ENCODE measurements at regions not wholly inside any gene's neighbourhood (a gene's known extent, or its start where the extent isn't known, plus 50 kb on each side); places are given as distances from the start of the nearest gene placed in this dataset.

- no peaks in the 10 kb centered on the region for H3K36me3 Mint-ChIP-seq (ENCODE audit: low read depth)
- no peaks in the 10 kb centered on the region for H3K9me3 Mint-ChIP-seq
- H3K4me1 Mint-ChIP-seq = no peaks in the 10 kb centered on the region
- H3K4me3 Mint-ChIP-seq = no peak overlapping the region
- DNase-seq (ENCODE audit: low read depth, low spot score) = no peak
- H3K27ac Mint-ChIP-seq (ENCODE audit: unreplicated experiment) = no peak overlapping the region
- no peaks in the 10 kb centered on the region for H3K27me3 Mint-ChIP-seq (ENCODE audit: low read depth)
- no peak for TF ChIP-seq CTCF (conservative IDR thresholded peaks at IDR 0.05)
These were observed 186.2 kb downstream of the DRD1 start for GRCh38 chr5:175257847-175258194.

GRCh38 chr5:175257128-175257846, 186.7 kb downstream of the DRD1 start:
- H3K27me3 Mint-ChIP-seq (ENCODE audit: low read depth) = no peaks in the 10 kb centered on the region
- no peak overlapping the region for H3K27ac Mint-ChIP-seq (ENCODE audit: unreplicated experiment)
- no peaks in the 10 kb centered on the region for H3K36me3 Mint-ChIP-seq (ENCODE audit: low read depth)
- no peaks in the 10 kb centered on the region for H3K9me3 Mint-ChIP-seq
- no peak for TF ChIP-seq CTCF (conservative IDR thresholded peaks at IDR 0.05)
- no peak overlapping the region for H3K4me3 Mint-ChIP-seq
- H3K4me1 Mint-ChIP-seq = no peaks in the 10 kb centered on the region
- no peak for DNase-seq (ENCODE audit: low read depth, low spot score)

GRCh38 chr5:175254155-175254554, 189.8 kb downstream of the DRD1 start:
- no peak for DNase-seq (ENCODE audit: low read depth, low spot score)
- Mint-ChIP-seq H3K9me3 (no peaks in the 10 kb centered on the region), H3K27me3 (ENCODE audit: low read depth) (peaks cover 4% of the 10 kb centered on the region), H3K4me3 (no peak overlapping the region), H3K36me3 (ENCODE audit: low read depth) (no peaks in the 10 kb centered on the region), H3K4me1 (no peaks in the 10 kb centered on the region), H3K27ac (ENCODE audit: unreplicated experiment) (no peak overlapping the region)
- TF ChIP-seq CTCF (conservative IDR thresholded peaks at IDR 0.05) = no peak

DNA sequence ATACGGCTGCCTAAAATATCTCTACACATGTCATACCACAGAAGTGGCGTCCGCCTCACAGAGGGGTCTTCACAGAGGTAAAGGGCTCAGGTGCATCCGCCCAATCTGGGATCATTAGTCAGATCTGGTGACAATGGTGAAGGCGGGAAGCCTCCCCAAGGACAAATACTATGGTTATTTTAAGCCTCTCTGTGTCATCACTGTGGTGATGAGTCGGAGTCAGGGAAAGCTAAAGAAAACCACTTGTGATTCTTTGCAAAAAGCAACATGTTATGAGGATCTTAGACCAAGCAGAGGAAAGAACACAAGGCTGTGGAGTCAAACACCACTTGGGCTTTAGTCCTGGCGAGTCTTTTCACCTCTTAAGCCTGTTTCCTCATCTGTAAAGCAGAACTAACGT, 190.4 kb downstream of the DRD1 start:
- no peak overlapping the region for H3K27ac Mint-ChIP-seq (ENCODE audit: unreplicated experiment)
- no peaks in the 10 kb centered on the region for H3K9me3 Mint-ChIP-seq
- no peaks in the 10 kb centered on the region for H3K4me1 Mint-ChIP-seq
- no peak for TF ChIP-seq CTCF (conservative IDR thresholded peaks at IDR 0.05)
- H3K27me3 Mint-ChIP-seq (ENCODE audit: low read depth) = peaks cover 9% of the 10 kb centered on the region
- H3K36me3 Mint-ChIP-seq (ENCODE audit: low read depth) = no peaks in the 10 kb centered on the region
- H3K4me3 Mint-ChIP-seq = no peak overlapping the region
- DNase-seq (ENCODE audit: low read depth, low spot score) = no peak

GRCh38 chr5:175252234-175252805, 191.7 kb downstream of the DRD1 start:
- H3K4me1 Mint-ChIP-seq = no peaks in the 10 kb centered on the region
- H3K27me3 Mint-ChIP-seq (ENCODE audit: low read depth) = peaks cover 22% of the 10 kb centered on the region
- no peak for TF ChIP-seq CTCF (conservative IDR thresholded peaks at IDR 0.05)

More at GRCh38 chr5:175252234-175252805, 191.7 kb downstream of the DRD1 start:
- H3K36me3 Mint-ChIP-seq (ENCODE audit: low read depth) = no peaks in the 10 kb centered on the region
- DNase-seq (ENCODE audit: low read depth, low spot score) = no peak
- H3K27ac Mint-ChIP-seq (ENCODE audit: unreplicated experiment) = no peak overlapping the region
- H3K4me3 Mint-ChIP-seq = no peak overlapping the region
- H3K9me3 Mint-ChIP-seq = no peaks in the 10 kb centered on the region

Measured in neural crest cell (in vitro differentiated cells).